Islet of Langerhans (tissue), 1 donor: ENCODE measurements at regions not wholly inside any gene's neighbourhood (a gene's known extent, or its start where the extent isn't known, plus 50 kb on each side); places are given as distances from the start of the nearest gene placed in this dataset.
"Not testable (repeated sequence)": the region's sequence is repeated elsewhere in the genome, so short reads cannot be mapped to it uniquely, and the experiment has no call there.

Source experiments
- FAIRE-seq: peaks from one replicate; lab custom pipeline; 2011; peaks lifted over from hg19 to GRCh38; lab: Jason Lieb, UNC

DNA sequence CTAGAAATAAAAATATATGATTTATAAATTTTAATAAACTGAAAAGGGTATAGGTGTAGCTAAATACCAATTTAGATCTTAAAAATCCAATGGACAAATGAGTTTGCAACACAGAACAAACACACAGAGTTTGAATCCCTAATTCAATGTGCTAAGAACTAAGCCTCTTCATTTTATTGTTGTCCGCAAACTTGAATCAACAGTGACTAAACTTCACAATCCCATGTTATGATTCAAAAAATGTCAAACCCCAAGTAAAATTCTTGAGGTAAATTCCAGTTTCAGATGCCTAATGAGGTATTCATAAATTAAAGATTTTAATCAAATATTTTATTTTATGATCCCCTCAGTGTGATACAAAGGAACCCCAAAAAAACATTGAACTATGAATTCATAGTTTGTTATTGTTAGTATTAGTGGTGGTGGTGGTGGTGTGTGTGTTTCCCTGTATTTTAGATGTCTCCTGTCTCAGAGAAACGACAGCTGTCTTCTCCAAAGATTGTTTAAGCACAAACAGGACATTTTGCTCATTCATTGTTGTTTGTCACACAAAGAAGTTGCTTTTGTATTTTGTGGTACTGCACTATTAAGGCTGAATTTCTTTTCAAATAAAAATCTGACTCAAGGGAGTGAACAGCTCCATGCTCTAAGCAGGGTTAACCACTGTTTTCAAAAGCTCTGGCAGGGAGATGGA, 259.8 kb downstream of the OSR1 start:
- FAIRE-seq, result no peak

DNA sequence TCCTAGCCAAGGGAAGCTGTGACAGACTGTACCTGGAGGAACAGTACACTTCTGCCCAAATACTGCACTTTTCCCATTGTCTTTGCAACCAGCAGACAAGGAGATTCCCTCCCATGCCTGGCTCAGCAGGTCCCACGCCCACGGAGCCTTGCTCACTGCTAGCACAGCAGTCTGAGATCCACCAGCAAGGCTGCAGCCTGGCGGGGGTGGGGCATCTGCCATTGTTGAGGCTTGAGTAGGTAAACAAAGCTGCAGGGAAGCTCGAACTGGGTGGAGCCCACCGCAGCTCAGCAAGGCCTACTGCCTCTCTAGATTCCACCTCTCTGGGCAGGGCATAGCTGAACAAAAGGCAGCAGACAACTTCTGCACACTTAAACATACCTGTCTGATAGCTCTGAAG, 268.9 kb downstream of the OSR1 start:
- not testable (repeated sequence) for FAIRE-seq

- FAIRE-seq, result no peak
Observed at GRCh38 chr2:19086231-19086651, 272.2 kb downstream of the OSR1 start.

- no peak for FAIRE-seq
Observed at GRCh38 chr2:19078709-19079108, 279.7 kb downstream of the OSR1 start.

DNA sequence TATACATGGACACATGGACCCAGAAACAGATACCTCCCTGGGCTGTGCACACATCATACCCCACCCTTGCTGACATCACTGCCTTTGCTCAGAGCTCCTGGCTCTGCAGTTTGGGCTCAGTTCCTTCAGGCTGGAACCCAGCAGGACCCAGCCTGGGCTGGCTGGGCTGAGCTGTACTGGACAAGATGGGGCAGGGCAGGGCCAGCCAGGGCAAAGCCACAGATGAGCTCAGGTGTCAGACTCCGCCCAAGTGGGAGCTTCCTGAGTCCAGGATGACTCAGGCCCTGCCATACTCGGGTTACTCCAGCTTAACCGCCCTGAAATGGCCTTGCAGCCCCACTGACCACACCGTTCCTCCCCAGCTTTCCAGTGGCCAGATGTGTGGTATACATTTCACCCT, 284.9 kb downstream of the OSR1 start:
- FAIRE-seq, result no peak

GRCh38 chr2:19072161-19072560, 286.3 kb downstream of the OSR1 start:
- no peak for FAIRE-seq

GRCh38 chr2:19070886-19071285, 287.5 kb downstream of the OSR1 start:
- no peak for FAIRE-seq

GRCh38 chr2:19068206-19068605, 290.2 kb downstream of the OSR1 start:
- no peak for FAIRE-seq

DNA sequence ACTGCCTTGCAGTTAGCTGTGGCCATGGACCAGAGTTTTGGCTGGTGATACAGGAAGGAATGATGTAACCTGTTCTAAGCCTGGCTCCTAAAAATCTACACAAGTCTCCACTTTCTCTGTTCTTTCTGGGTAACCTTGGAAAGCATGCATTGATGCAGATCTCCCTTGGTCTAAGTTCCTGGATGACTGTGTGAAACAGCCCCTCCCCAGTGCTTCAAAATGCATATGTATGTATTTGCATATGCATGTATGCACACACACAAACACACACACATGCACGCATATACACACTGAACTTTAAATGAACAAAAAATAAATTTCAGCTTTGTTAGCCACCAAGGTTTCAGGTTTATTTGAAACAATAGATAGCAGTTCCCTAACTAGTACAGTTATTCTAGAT, 296.1 kb downstream of the OSR1 start:
- no peak for FAIRE-seq

DNA sequence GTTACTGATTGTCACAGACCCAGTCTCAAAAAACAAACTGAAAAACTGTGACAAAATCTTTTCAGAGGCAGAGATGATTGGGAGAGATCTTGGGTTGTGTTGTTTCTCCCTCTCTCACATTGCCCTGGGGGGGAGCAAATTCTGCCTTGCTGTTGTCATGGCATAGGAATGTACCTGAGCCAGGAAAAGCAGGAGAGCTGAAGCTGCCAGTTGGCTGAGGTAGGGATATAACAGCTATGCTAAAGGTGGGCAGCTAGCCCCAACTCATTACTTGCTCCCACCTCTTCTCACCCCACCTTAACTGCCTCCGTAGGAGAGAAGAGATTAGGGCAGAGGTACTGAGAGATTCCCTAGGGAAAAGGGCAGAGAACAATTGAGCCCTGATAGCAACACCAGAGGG, 299.3 kb downstream of the OSR1 start:
- no peak for FAIRE-seq

DNA sequence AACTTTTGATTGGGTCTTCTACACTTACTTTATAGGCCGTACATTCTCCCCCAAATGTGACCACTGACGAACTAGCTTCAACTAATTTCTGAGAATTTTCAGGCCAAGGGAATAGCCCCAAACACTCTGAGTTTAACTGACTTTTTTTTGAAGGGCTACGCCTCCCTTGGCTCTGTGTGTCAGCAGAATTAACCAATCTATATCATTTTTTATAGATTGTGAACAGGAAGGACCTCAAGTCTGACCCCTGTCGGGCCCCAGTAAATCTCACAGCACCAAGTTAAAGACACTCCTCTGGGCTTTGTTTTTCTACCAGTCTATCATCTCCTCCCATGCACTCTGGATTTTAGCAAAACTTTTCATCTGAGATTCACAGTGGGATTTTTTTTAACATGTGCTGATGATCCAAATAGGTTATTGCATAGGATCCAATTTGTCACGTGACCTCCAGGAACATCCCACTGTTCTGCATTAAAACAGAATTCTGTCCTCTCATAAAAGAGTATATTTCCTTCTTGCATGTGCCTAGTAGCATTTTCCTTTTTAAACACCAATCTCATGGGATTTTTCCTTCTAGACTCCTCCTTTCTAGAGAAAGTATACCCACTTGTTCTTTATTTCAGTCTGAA, 307.1 kb downstream of the OSR1 start:
- FAIRE-seq, result peak; percentile 21

DNA sequence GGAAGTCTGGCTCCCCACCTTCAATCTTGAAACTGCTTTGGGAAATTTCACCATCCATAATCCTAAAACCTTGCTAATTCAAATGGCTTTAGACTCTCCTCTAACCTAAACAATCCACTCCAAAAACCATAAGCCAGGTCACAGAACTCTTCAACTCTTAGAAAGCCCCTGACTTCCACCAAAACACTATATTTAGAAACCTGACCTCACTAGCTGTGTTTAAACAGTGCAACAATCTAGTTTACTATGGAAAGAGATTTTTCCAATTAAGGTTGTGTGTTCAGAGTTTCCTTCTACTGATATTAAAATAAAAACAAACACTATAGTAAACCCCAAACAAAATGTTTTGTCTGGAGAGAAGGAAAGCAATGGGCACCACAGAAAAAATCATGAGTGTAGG, 308.1 kb downstream of the OSR1 start:
- no peak for FAIRE-seq

- peak; percentile 98 for FAIRE-seq
Observed at GRCh38 chr2:19048593-19049266, 309.7 kb downstream of the OSR1 start.

DNA sequence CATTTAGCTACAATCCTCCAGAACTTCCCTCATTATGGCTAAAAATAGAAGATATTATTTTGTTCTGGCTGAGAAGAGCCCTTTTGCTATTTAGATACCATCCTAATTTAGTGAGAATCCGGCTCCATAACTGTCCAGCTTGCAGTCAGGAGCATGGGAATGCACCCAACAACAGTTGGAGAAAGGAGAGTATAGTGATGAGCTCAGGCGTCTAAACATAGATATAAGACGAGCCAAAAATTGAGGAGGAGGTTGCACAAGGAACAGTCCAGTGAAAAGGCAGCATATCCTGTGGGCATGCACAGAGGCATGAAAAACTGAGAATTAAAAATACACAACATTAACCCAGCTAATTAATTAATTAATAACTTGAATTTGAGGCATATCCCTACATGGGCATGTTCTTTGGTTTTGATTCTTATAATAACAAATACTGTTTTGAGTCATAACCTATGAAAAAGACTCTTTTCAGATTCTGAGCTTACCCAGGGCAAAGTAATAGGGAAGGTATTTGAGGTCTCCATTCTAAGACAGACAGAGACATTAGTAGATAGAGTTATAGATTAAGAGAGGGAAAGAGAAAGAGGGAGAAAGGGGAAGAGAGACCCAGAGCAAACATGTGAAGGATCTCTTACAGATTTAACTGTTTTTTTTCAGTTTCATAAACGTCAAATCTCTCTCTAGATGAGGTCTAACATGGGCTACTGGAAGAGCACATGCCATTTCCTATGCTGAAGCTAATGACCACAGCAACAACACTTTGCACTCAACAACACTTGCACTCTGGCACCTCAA, 311.2 kb downstream of the OSR1 start:
- FAIRE-seq, result no peak

GRCh38 chr2:19045151-19045550, 313.3 kb downstream of the OSR1 start:
- no peak for FAIRE-seq

- no peak for FAIRE-seq
Observed at GRCh38 chr2:19043893-19044292, 314.5 kb downstream of the OSR1 start.

- FAIRE-seq, result no peak
Observed at GRCh38 chr2:19041434-19042041, 316.9 kb downstream of the OSR1 start.

GRCh38 chr2:19038071-19039015, 320.1 kb downstream of the OSR1 start:
- FAIRE-seq, result no peak

GRCh38 chr2:19036091-19036490, 322.3 kb downstream of the OSR1 start:
- no peak for FAIRE-seq

DNA sequence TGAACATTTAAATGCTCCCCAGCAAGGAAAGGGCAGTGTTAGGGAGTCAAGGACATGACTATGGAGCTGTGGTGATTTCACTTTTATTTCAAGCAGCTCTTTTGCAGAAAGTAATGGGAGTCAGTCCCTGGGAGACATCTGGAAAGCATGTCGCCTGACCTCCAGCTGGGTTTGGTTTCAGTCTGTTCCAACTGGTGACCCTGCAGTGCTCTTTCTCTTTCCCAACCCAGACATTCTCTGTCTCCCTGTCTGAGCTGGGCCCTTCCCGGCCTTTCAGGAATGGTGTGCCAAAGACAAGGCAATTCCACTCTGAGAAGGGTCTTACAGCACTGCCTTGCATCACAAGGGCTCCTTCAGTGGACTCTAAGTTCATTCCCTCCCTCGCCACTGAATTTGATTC, 323.2 kb downstream of the OSR1 start:
- no peak for FAIRE-seq

- FAIRE-seq, result no peak
Observed at GRCh38 chr2:19033240-19033639, 325.2 kb downstream of the OSR1 start.
